ENCODE measurements at regions not wholly inside any gene's neighbourhood (a gene's known extent, or its start where the extent isn't known, plus 50 kb on each side); places are given as distances from the start of the nearest gene placed in this dataset.

DNA sequence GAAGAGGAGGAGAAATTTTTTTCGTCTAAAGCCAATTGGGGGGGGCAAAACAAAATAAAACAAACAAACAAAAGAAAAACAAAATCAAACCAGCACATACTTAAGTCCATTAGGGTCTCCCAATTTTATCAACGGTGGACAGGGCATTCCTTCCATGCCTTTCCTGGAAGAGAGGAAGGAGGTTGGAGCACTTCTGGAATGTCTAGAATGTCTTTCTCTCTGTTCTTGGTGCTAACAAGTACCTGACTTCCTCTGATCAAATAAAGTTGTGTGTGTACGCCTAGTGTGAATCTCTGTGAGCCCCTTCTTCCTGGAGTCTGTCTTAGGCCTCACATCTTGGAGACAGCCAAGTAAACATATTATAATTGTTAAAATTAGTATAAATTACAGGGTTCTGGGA lies 399.0 kb upstream of the LRRTM1 start:
- TF ChIP-seq CTCF (IDR thresholded peaks at IDR 0.05) (no peak), ZFX (IDR thresholded peaks at IDR 0.05; ENCODE audit: borderline replicate concordance) (no peak)

Measured in 22Rv1 (cell line).